IMR-90 (cell line): ENCODE measurements at regions not wholly inside any gene's neighbourhood (a gene's known extent, or its start where the extent isn't known, plus 50 kb on each side); places are given as distances from the start of the nearest gene placed in this dataset.

Experiments
- ATAC-seq: fragments of 200-7000 bp; cut with Tn5 transposase; 2 replicates; pipeline ENCODE4 v1.9.1; 2020; ENCODE audit warnings: low read depth, mild to moderate bottlenecking, moderate library complexity
- BruUV-seq: library from RNA; stranded (reverse); fragments of 400-500 nt; replicated peaks from 2 replicates; lab custom pipeline; 2021; lab: Mats Ljungman, UMichigan
- CTCF ChIA-PET: fragments of 300-600 bp; formaldehyde crosslinking; extraction: SDS; loops from one replicate; lab custom pipeline; 2021; ENCODE audit warnings: antibody characterized with exemption; lab: Yijun Ruan, JAX
- POLR2A ChIA-PET: fragments of 300-600 bp; sonication (Branson Sonifier 250); formaldehyde crosslinking; loops from one replicate; lab custom pipeline; 2022; ENCODE audit warnings: antibody characterized with exemption; ENCODE audit not compliant: unreplicated experiment; lab: Charles Lee
- DNase-seq: peaks from one replicate; pipeline ENCODE4 v3.0.0; 2013
- H2AFZ ChIP-seq: replicated peaks from 2 replicates; pipeline ENCODE3; 2013; ENCODE audit warnings: low read length, mild to moderate bottlenecking; ENCODE audit not compliant: poor library complexity
- H2AK5ac ChIP-seq: 2 replicates; pipeline ENCODE4 v1.6.1; 2013; ENCODE audit warnings: low read depth, low read length, inconsistent platforms
- H2AK9ac ChIP-seq: replicated peaks from 2 replicates; pipeline ENCODE3; 2013; ENCODE audit warnings: mild to moderate bottlenecking, low read depth, low read length, moderate library complexity; ENCODE audit not compliant: poor library complexity
- H2BK120ac ChIP-seq: 2 replicates; pipeline ENCODE4 v1.6.1; 2013; ENCODE audit warnings: low read depth, low read length, inconsistent platforms
- H2BK15ac ChIP-seq: 3 replicates; pipeline ENCODE4 v1.6.1; 2013; ENCODE audit warnings: low read depth, low read length, inconsistent platforms
- H2BK20ac ChIP-seq: 2 replicates; pipeline ENCODE4 v1.6.1; 2013; ENCODE audit warnings: low read depth, mild to moderate bottlenecking, inconsistent platforms, low read length, moderate library complexity
- H2BK5ac ChIP-seq: 2 replicates; pipeline ENCODE4 v1.6.1; 2013; ENCODE audit warnings: mild to moderate bottlenecking, low read depth, low read length, inconsistent platforms; ENCODE audit not compliant: poor library complexity, severe bottlenecking
- H3K14ac ChIP-seq: replicated peaks from 2 replicates; pipeline ENCODE4 v1.6.1; 2013; ENCODE audit warnings: low read depth, low read length, inconsistent platforms
- H3K18ac ChIP-seq: 2 replicates; pipeline ENCODE4 v1.6.1; 2013; ENCODE audit warnings: low read depth, low read length, control low read depth
- H3K23ac ChIP-seq: 2 replicates; pipeline ENCODE4 v1.6.1; 2013; ENCODE audit warnings: low read depth, low read length, inconsistent platforms
- H3K27ac ChIP-seq: 2 replicates; pipeline ENCODE4 v1.5.1; 2013; ENCODE audit warnings: mild to moderate bottlenecking, control low read depth, low read length; ENCODE audit not compliant: insufficient read depth
- H3K27me3 ChIP-seq: 2 replicates; pipeline ENCODE4 v1.6.1; 2013; ENCODE audit warnings: low read length; ENCODE audit not compliant: control insufficient read depth, insufficient read depth
- H3K36me3 ChIP-seq: 2 replicates; pipeline ENCODE4 v1.6.1; 2013; ENCODE audit warnings: low read length, mixed read lengths; ENCODE audit not compliant: control insufficient read depth, insufficient read depth
- H3K4ac ChIP-seq: 2 replicates; pipeline ENCODE4 v1.6.1; 2013; ENCODE audit warnings: low read depth, low read length, inconsistent platforms
- H3K4me1 ChIP-seq: 2 replicates; pipeline ENCODE4 v1.6.1; 2013; ENCODE audit warnings: low read length, mixed read lengths; ENCODE audit not compliant: control insufficient read depth, insufficient read depth
- H3K4me2 ChIP-seq: 2 replicates; pipeline ENCODE4 v1.6.1; 2013; ENCODE audit warnings: low read depth, mild to moderate bottlenecking, control low read depth, low read length, moderate library complexity
- H3K4me3 ChIP-seq: 2 replicates; pipeline ENCODE4 v1.5.1; 2013; ENCODE audit warnings: low read depth, mild to moderate bottlenecking, control low read depth, low read length, moderate library complexity; ENCODE audit not compliant: insufficient read depth
- H3K56ac ChIP-seq: 2 replicates; pipeline ENCODE4 v1.6.1; 2013; ENCODE audit warnings: low read length, inconsistent platforms; ENCODE audit not compliant: insufficient read depth; ENCODE audit errors: extremely low read depth
- H3K79me1 ChIP-seq, 2 experiments: 2 replicates each; pipeline ENCODE4 v1.6.1; 2013; ENCODE audit warnings: low read length in 2 of 2, inconsistent platforms in 1 of 2, low read depth in 1 of 2
- H3K9ac ChIP-seq: 2 replicates; pipeline ENCODE4 v1.6.1; 2013; ENCODE audit warnings: low read depth, low read length, control low read depth
- H3K9me1 ChIP-seq: 2 replicates; pipeline ENCODE4 v1.6.1; 2013; ENCODE audit warnings: low read length, inconsistent platforms; ENCODE audit not compliant: insufficient read depth
- H3K9me3 ChIP-seq: 2 replicates; pipeline ENCODE4 v1.6.1; 2013; ENCODE audit warnings: low read length; ENCODE audit not compliant: control insufficient read depth, insufficient read depth
- H4K20me1 ChIP-seq: 2 replicates; pipeline ENCODE4 v1.6.1; 2013; ENCODE audit warnings: low read length, inconsistent platforms; ENCODE audit not compliant: insufficient read depth
- H4K5ac ChIP-seq: 2 replicates; pipeline ENCODE4 v1.6.1; 2013; ENCODE audit warnings: mild to moderate bottlenecking, low read depth, low read length, control low read depth
- H4K8ac ChIP-seq, 2 experiments: 2 replicates each; pipeline ENCODE4 v1.6.1; 2013; ENCODE audit warnings: low read depth in 2 of 2, low read length in 2 of 2, control low read depth in 1 of 2, inconsistent platforms in 1 of 2
- H4K91ac ChIP-seq: 2 replicates; pipeline ENCODE4 v1.6.1; 2013; ENCODE audit warnings: low read depth, low read length, inconsistent platforms; ENCODE audit not compliant: insufficient read depth
- BHLHE40 ChIP-seq: fragments of 150-350 bp; IDR thresholded peaks from 2 replicates; pipeline ENCODE4 v1.6.1; 2016; ENCODE audit warnings: mild to moderate bottlenecking, low read depth, low read length
- CEBPB ChIP-seq: IDR thresholded peaks from 2 replicates; pipeline ENCODE4 v1.6.1; 2012; ENCODE audit warnings: low read depth, low read length, improper control_type of control experiment
- CHD1 ChIP-seq: IDR thresholded peaks from 2 replicates; pipeline ENCODE4 v1.6.1; 2012; ENCODE audit warnings: low read depth, low read length, improper control_type of control experiment
- FOS ChIP-seq: fragments of 150-350 bp; IDR thresholded peaks from 2 replicates; pipeline ENCODE4 v1.6.1; 2016; ENCODE audit warnings: low read depth, low read length
- MAFK ChIP-seq: IDR thresholded peaks from 2 replicates; pipeline ENCODE4 v1.6.1; 2012; ENCODE audit warnings: low read depth, low read length, improper control_type of control experiment
- MAZ ChIP-seq: IDR thresholded peaks from 2 replicates; pipeline ENCODE4 v1.6.1; 2012; ENCODE audit warnings: low read depth, mild to moderate bottlenecking, low read length, improper control_type of control experiment, moderate library complexity, borderline replicate concordance
- POLR2A ChIP-seq: IDR thresholded peaks from 2 replicates; pipeline ENCODE4 v1.6.1; 2012; ENCODE audit warnings: mild to moderate bottlenecking, low read depth, low read length
- RAD21 ChIP-seq: IDR thresholded peaks from 2 replicates; pipeline ENCODE4 v1.6.1; 2012; ENCODE audit warnings: low read length, improper control_type of control experiment
- RCOR1 ChIP-seq: IDR thresholded peaks from 2 replicates; pipeline ENCODE4 v1.6.1; 2012; ENCODE audit warnings: mild to moderate bottlenecking, low read length, improper control_type of control experiment; ENCODE audit not compliant: insufficient replicate concordance
- SMC3 ChIP-seq: fragments of 150-350 bp; IDR thresholded peaks from 2 replicates; pipeline ENCODE4 v1.6.1; 2016; ENCODE audit warnings: low read depth, mild to moderate bottlenecking, antibody characterized with exemption, low read length, moderate library complexity
- WGBS, 2 experiments: methylation state at CpG; one replicate each; pipeline versions ENCODE4 v1.1.5 to v1.1.7; 2013; ENCODE audit warnings: missing lambda C conversion rate in 2 of 2; ENCODE audit not compliant: insufficient read length in 1 of 2; ENCODE audit errors: extremely low coverage in 2 of 2; 5-methylcytosine and 5-hydroxymethylcytosine counted together
- dilution Hi-C: fragments of 300-500 bp; cut with HindIII; formaldehyde crosslinking; loops from one replicate; pipeline ENCODE4 v1.14.3; 2018; ENCODE audit warnings: low sequenced_read_pairs; ENCODE audit not compliant: unreplicated experiment
- in situ Hi-C: fragments of 300-500 bp; cut with MboI; formaldehyde crosslinking; loops from 3 replicates; pipeline ENCODE4 v1.14.3; 2019; ENCODE audit warnings: low sequenced_read_pairs, inconsistent platforms, mixed read lengths
- intact Hi-C: fragments of 100-400 bp; cut with micrococcal nuclease; formaldehyde crosslinking; loops from 2 replicates; pipeline ENCODE4 v1.10.0; 2022
- TF ChIP-seq, protein P1 (sequence below): fragments of 150-350 bp; IDR thresholded peaks from 2 replicates; pipeline ENCODE4 v1.6.1; 2016; ENCODE audit warnings: low read depth, mild to moderate bottlenecking, low read length, moderate library complexity, borderline replicate concordance
- TF ChIP-seq, protein P2 (sequence below): fragments of 150-350 bp; IDR thresholded peaks from 2 replicates; pipeline ENCODE4 v1.6.1; 2017; ENCODE audit warnings: mild to moderate bottlenecking, antibody characterized with exemption, low read length, low read depth
- TF ChIP-seq, protein P3 (sequence below): conservative IDR thresholded peaks from 2 replicates; pipeline ENCODE4 v1.5.1; 2012; ENCODE audit warnings: mild to moderate bottlenecking, low read depth, low read length, improper control_type of control experiment

DNA sequence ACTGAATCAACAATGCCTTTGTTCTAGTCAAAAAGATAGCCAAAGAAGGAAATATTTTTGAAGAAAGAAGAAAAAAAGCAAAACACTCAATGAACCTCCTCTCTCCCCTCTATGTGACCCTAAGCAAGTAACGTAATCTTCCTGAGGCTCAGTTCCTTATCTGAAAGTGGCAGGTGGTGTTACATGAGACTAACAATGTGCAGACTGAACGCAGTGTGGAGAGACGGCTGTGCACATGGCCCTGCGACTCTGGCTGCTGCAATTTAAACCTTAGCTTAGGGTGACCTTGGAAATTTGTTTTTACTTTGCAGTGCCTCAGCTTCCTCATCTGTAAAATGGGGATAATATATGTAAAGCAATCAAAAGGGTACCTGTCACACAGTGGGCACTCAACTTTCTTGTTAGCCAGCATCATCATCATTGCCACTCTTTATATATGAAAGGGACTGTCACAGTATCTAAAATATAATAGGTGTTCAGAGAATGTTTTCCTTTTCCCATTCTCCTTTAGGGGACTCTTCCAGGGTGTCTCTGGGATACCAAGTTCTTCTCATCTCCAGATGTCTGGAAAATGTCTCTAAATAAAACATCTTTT, 100.1 kb upstream of the JUN start:
- POLR2A ChIA-PET: no interaction called here
- H4K8ac ChIP-seq: peak overlapping the region in 1 of 2 experiments; percentile 83; a peak in 1 of 4 replicates
- no peak overlapping the region for H2AFZ ChIP-seq
- DNase-seq: no peak
- peaks cover 14% of the 10 kb centered on the region for H3K4me1 ChIP-seq
- no peak overlapping the region for H3K4me2 ChIP-seq
- H4K5ac ChIP-seq: no peak overlapping the region
- no peaks in the 10 kb centered on the region for H3K36me3 ChIP-seq
- TF ChIP-seq SMC3 (no peak), BHLHE40 (no peak), POLR2A (no peak), MAZ (no peak), RCOR1 (no peak), FOS (no peak), CHD1 (no peak), RAD21 (no peak), MAFK (no peak), CEBPB (no peak)
- TF ChIP-seq, protein P1, sequence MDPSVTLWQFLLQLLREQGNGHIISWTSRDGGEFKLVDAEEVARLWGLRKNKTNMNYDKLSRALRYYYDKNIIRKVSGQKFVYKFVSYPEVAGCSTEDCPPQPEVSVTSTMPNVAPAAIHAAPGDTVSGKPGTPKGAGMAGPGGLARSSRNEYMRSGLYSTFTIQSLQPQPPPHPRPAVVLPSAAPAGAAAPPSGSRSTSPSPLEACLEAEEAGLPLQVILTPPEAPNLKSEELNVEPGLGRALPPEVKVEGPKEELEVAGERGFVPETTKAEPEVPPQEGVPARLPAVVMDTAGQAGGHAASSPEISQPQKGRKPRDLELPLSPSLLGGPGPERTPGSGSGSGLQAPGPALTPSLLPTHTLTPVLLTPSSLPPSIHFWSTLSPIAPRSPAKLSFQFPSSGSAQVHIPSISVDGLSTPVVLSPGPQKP: no peak
- TF ChIP-seq, protein P2, sequence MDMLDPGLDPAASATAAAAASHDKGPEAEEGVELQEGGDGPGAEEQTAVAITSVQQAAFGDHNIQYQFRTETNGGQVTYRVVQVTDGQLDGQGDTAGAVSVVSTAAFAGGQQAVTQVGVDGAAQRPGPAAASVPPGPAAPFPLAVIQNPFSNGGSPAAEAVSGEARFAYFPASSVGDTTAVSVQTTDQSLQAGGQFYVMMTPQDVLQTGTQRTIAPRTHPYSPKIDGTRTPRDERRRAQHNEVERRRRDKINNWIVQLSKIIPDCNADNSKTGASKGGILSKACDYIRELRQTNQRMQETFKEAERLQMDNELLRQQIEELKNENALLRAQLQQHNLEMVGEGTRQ: no peak
- TF ChIP-seq, protein P3, sequence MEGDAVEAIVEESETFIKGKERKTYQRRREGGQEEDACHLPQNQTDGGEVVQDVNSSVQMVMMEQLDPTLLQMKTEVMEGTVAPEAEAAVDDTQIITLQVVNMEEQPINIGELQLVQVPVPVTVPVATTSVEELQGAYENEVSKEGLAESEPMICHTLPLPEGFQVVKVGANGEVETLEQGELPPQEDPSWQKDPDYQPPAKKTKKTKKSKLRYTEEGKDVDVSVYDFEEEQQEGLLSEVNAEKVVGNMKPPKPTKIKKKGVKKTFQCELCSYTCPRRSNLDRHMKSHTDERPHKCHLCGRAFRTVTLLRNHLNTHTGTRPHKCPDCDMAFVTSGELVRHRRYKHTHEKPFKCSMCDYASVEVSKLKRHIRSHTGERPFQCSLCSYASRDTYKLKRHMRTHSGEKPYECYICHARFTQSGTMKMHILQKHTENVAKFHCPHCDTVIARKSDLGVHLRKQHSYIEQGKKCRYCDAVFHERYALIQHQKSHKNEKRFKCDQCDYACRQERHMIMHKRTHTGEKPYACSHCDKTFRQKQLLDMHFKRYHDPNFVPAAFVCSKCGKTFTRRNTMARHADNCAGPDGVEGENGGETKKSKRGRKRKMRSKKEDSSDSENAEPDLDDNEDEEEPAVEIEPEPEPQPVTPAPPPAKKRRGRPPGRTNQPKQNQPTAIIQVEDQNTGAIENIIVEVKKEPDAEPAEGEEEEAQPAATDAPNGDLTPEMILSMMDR: no peak
- dilution Hi-C loops: no loop called here
- ATAC-seq: no peak
- no peak overlapping the region for H2AK9ac ChIP-seq
- H3K27ac ChIP-seq: no peak overlapping the region
- H2AK5ac ChIP-seq: peak overlapping the region; percentile 89; the same call in 1 of the 2 replicates
- no peak overlapping the region for H3K23ac ChIP-seq
- peak overlapping the region; percentile 12; the same call in 1 of the 2 replicates for H4K91ac ChIP-seq
- peak overlapping the region; percentile 12 for H2BK5ac ChIP-seq
- CTCF ChIA-PET: no interaction called here
- H2BK120ac ChIP-seq: peak overlapping the region; percentile 90; the same call in 1 of the 2 replicates
- no peaks in the 10 kb centered on the region for H3K79me1 ChIP-seq
- peak overlapping the region; percentile 26; the same call in 1 of the 2 replicates for H3K18ac ChIP-seq
- H4K20me1 ChIP-seq: no peaks in the 10 kb centered on the region
- no TSS peak for BruUV-seq
- H3K4ac ChIP-seq: peak overlapping the region; percentile 35
- no CpG with 5 or more reads among the region's 4 CpGs for WGBS, 2 experiments
- peak overlapping the region; percentile 14; the same call in 1 of the 2 replicates for H3K14ac ChIP-seq
- H3K56ac ChIP-seq: no peak overlapping the region
- H3K27me3 ChIP-seq: no peaks in the 10 kb centered on the region
- no peaks in the 10 kb centered on the region for H3K9me3 ChIP-seq
- in situ Hi-C loops: no loop called here
- peak overlapping the region; percentile 88 for H2BK20ac ChIP-seq
- no peak overlapping the region for H3K4me3 ChIP-seq
- intact Hi-C loops: no loop called here
- no peak overlapping the region for H3K9ac ChIP-seq
- H2BK15ac ChIP-seq: peak overlapping the region; percentile 16; the same call in 2 of the 3 replicates
- H3K9me1 ChIP-seq: peaks cover 8% of the 10 kb centered on the region
